Vagina (tissue), 2 donors: ENCODE measurements at regions not wholly inside any gene's neighbourhood (a gene's known extent, or its start where the extent isn't known, plus 50 kb on each side); places are given as distances from the start of the nearest gene placed in this dataset.

ENCODE experiments used
- CTCF ChIP-seq, 3 experiments: fragments of 450-650 bp in 2 of 3; fragments of 200-600 bp in 1 of 3; sonication (generic) in 1 of 3; IDR thresholded peaks; one replicate each; pipeline ENCODE4 v1.5.1; 2017 to 2019; ENCODE audit warnings: antibody characterized with exemption in 3 of 3, mild to moderate bottlenecking in 2 of 3, moderate library complexity in 2 of 3
- POLR2A ChIP-seq, 2 donors: fragments of 450-650 bp; IDR thresholded peaks; one replicate each; pipeline ENCODE4 v1.6.1; 2017; ENCODE audit warnings: antibody characterized with exemption in 2 of 2, mild to moderate bottlenecking in 2 of 2, moderate library complexity in 2 of 2
- POLR2AphosphoS5 ChIP-seq, 2 donors: sonication (generic); formaldehyde crosslinking; IDR thresholded peaks; one replicate each; pipeline ENCODE4 v1.9.0; 2017; ENCODE audit warnings: antibody characterized with exemption in 2 of 2, mild to moderate bottlenecking in 2 of 2, low read depth in 1 of 2; ENCODE audit not compliant: insufficient read depth in 1 of 2

GRCh38 chr21:22311741-22312462 lies 1313.7 kb downstream of the NCAM2 start:
- TF ChIP-seq CTCF (IDR thresholded peaks at IDR 0.05) (no peak), POLR2AphosphoS5 (IDR thresholded peaks at IDR 0.05; ENCODE audit: insufficient read depth in 1 of 2, low read depth in 1 of 2) (no peak), POLR2A (IDR thresholded peaks at IDR 0.05) (no peak)
